Neural cell (in vitro differentiated cells): ENCODE measurements at regions not wholly inside any gene's neighbourhood (a gene's known extent, or its start where the extent isn't known, plus 50 kb on each side); places are given as distances from the start of the nearest gene placed in this dataset.

Experiments used
- H2AFZ ChIP-seq: fragments of 200-600, 300-800 bp; sonication (generic), shearing (Covaris generic); 2 replicates; pipeline ENCODE4 v1.6.0; 2014; ENCODE audit warnings: low read depth, mild to moderate bottlenecking, antibody characterized with exemption, low read length, moderate library complexity
- H3F3A ChIP-seq: fragments of 200-600 bp; shearing (Covaris generic); 2 replicates; pipeline ENCODE4 v1.6.1; 2016; ENCODE audit warnings: mild to moderate bottlenecking, moderate library complexity, mixed read lengths, antibody characterized with exemption, low read length; ENCODE audit not compliant: insufficient read depth, poor library complexity, severe bottlenecking
- H3K27ac ChIP-seq: fragments of 200-600, 300-800 bp; sonication (generic), shearing (Covaris generic); 2 replicates; pipeline ENCODE4 v1.5.1; 2014; ENCODE audit warnings: mild to moderate bottlenecking, low read length, moderate library complexity
- H3K27me3 ChIP-seq: fragments of 300-800, 200-600 bp; sonication (generic), shearing (Covaris generic); 2 replicates; pipeline ENCODE4 v1.6.0; 2014; ENCODE audit warnings: mild to moderate bottlenecking, low read depth, low read length, moderate library complexity; ENCODE audit not compliant: insufficient read depth
- H3K36me3 ChIP-seq: fragments of 300-800, 200-600 bp; sonication (generic), shearing (Covaris generic); 2 replicates; pipeline ENCODE4 v1.5.1; 2014; ENCODE audit warnings: mild to moderate bottlenecking, antibody characterized with exemption, low read length, moderate library complexity; ENCODE audit not compliant: insufficient read depth
- H3K4me2 ChIP-seq: fragments of 300-800, 200-600 bp; sonication (generic), shearing (Covaris generic); 2 replicates; pipeline ENCODE4 v1.6.0; 2014; ENCODE audit warnings: mild to moderate bottlenecking, low read length
- H3K4me3 ChIP-seq: fragments of 300-800, 200-600 bp; sonication (generic), shearing (Covaris generic); 2 replicates; pipeline ENCODE4 v1.5.1; 2014; ENCODE audit warnings: mild to moderate bottlenecking, low read length, moderate library complexity
- H3K79me2 ChIP-seq: fragments of 200-600 bp; shearing (Covaris generic); replicated peaks from 2 replicates; pipeline ENCODE4 v1.6.0; 2014; ENCODE audit warnings: mild to moderate bottlenecking, low read length, moderate library complexity; ENCODE audit not compliant: insufficient read depth
- H3K9ac ChIP-seq: fragments of 300-800, 200-600 bp; sonication (generic), shearing (Covaris generic); 2 replicates; pipeline ENCODE4 v1.6.1; 2016; ENCODE audit warnings: mild to moderate bottlenecking, low read length, mixed read lengths
- H3K9me2 ChIP-seq: fragments of 200-600 bp; shearing (Covaris generic); 2 replicates; pipeline ENCODE4 v1.6.1; 2016; ENCODE audit warnings: mild to moderate bottlenecking, low read length, mixed read lengths; ENCODE audit not compliant: insufficient read depth
- H3K9me3 ChIP-seq: fragments of 200-600, 300-800 bp; sonication (generic), shearing (Covaris generic); 2 replicates; pipeline ENCODE4 v1.6.1; 2016; ENCODE audit warnings: mild to moderate bottlenecking, mixed run types, low read length, moderate library complexity, mixed read lengths
- H4K20me1 ChIP-seq: fragments of 200-600 bp; shearing (Covaris generic); 2 replicates; pipeline ENCODE4 v1.6.1; 2016; ENCODE audit warnings: mild to moderate bottlenecking, mixed run types; ENCODE audit not compliant: insufficient read depth
- EP300 ChIP-seq: fragments of 450-650 bp; conservative IDR thresholded peaks from 2 replicates; pipeline ENCODE4 v1.6.1; 2014; ENCODE audit warnings: antibody characterized with exemption, mild to moderate bottlenecking, moderate library complexity; ENCODE audit not compliant: poor library complexity, severe bottlenecking
- EZH2 ChIP-seq: fragments of 200-600, 300-800 bp; shearing (Covaris generic), sonication (generic); IDR thresholded peaks from 2 replicates; pipeline ENCODE4 v1.6.1; 2014; ENCODE audit warnings: antibody characterized with exemption, low read length, borderline replicate concordance, mild to moderate bottlenecking; ENCODE audit not compliant: insufficient read depth, poor library complexity, severe bottlenecking
- MXI1 ChIP-seq: fragments of 450-650 bp; conservative IDR thresholded peaks from 2 replicates; pipeline ENCODE4 v1.6.1; 2014; ENCODE audit warnings: antibody characterized with exemption, mild to moderate bottlenecking; ENCODE audit not compliant: poor library complexity, severe bottlenecking
- POLR2AphosphoS5 ChIP-seq: IDR thresholded peaks from 2 replicates; pipeline ENCODE4 v1.6.1; 2012
- RAD21 ChIP-seq: fragments of 450-650 bp; conservative IDR thresholded peaks from 2 replicates; pipeline ENCODE4 v1.6.1; 2014; ENCODE audit warnings: antibody characterized with exemption, mild to moderate bottlenecking, moderate library complexity
- SMC3 ChIP-seq: fragments of 450-650 bp; conservative IDR thresholded peaks from 2 replicates; pipeline ENCODE4 v1.6.1; 2014; ENCODE audit warnings: antibody characterized with exemption, mild to moderate bottlenecking, moderate library complexity; ENCODE audit not compliant: poor library complexity
- TAF1 ChIP-seq: IDR thresholded peaks from 2 replicates; pipeline ENCODE4 v1.6.1; 2012; ENCODE audit warnings: low read depth
- TF ChIP-seq, protein P1 (sequence below): fragments of 450-650 bp; IDR thresholded peaks from 2 replicates; pipeline ENCODE4 v1.5.1; 2014; ENCODE audit warnings: antibody characterized with exemption, mild to moderate bottlenecking, moderate library complexity; ENCODE audit not compliant: poor library complexity, severe bottlenecking
- TF ChIP-seq, protein P2 (sequence below): IDR thresholded peaks from 2 replicates; pipeline ENCODE4 v1.6.1; 2012; ENCODE audit warnings: borderline replicate concordance

DNA sequence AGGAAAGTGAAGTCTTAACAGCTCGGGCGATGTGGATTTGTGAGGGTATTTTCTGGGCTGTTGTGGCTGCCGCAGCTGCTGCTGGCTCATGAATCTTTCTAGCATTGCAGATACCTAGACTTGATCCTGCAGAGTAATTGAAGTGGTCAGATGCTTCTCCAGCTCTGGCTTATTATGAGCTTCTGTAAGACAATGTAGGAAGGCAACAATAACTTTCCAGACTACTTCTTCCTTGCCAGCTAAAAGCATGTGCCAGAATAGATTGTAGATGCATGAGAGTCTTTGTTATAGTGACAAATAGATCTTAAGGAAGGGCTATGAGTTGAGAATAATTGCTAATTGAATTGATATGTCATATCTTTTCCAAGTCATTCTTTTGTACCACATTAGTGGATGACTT, 461.4 kb upstream of the POT1 start:
- Histone ChIP-seq H3K9me2 (no peaks in the 10 kb centered on the region), H3F3A (no peaks in the 10 kb centered on the region), H3K9ac (no peak overlapping the region), H3K9me3 (no peaks in the 10 kb centered on the region), H3K4me3 (no peak overlapping the region), H3K36me3 (no peaks in the 10 kb centered on the region), H3K27me3 (no peaks in the 10 kb centered on the region), H3K4me2 (no peak overlapping the region), H4K20me1 (no peaks in the 10 kb centered on the region), H3K79me2 (no peaks in the 10 kb centered on the region), H2AFZ (no peak overlapping the region), H3K27ac (no peak overlapping the region)
- no peak for TF ChIP-seq EZH2
- TF ChIP-seq EP300, result no peak
- no peak for TF ChIP-seq RAD21
- TF ChIP-seq, protein P1, sequence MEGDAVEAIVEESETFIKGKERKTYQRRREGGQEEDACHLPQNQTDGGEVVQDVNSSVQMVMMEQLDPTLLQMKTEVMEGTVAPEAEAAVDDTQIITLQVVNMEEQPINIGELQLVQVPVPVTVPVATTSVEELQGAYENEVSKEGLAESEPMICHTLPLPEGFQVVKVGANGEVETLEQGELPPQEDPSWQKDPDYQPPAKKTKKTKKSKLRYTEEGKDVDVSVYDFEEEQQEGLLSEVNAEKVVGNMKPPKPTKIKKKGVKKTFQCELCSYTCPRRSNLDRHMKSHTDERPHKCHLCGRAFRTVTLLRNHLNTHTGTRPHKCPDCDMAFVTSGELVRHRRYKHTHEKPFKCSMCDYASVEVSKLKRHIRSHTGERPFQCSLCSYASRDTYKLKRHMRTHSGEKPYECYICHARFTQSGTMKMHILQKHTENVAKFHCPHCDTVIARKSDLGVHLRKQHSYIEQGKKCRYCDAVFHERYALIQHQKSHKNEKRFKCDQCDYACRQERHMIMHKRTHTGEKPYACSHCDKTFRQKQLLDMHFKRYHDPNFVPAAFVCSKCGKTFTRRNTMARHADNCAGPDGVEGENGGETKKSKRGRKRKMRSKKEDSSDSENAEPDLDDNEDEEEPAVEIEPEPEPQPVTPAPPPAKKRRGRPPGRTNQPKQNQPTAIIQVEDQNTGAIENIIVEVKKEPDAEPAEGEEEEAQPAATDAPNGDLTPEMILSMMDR, result no peak
- no peak for TF ChIP-seq TAF1
- no peak for TF ChIP-seq MXI1
- TF ChIP-seq, protein P2, sequence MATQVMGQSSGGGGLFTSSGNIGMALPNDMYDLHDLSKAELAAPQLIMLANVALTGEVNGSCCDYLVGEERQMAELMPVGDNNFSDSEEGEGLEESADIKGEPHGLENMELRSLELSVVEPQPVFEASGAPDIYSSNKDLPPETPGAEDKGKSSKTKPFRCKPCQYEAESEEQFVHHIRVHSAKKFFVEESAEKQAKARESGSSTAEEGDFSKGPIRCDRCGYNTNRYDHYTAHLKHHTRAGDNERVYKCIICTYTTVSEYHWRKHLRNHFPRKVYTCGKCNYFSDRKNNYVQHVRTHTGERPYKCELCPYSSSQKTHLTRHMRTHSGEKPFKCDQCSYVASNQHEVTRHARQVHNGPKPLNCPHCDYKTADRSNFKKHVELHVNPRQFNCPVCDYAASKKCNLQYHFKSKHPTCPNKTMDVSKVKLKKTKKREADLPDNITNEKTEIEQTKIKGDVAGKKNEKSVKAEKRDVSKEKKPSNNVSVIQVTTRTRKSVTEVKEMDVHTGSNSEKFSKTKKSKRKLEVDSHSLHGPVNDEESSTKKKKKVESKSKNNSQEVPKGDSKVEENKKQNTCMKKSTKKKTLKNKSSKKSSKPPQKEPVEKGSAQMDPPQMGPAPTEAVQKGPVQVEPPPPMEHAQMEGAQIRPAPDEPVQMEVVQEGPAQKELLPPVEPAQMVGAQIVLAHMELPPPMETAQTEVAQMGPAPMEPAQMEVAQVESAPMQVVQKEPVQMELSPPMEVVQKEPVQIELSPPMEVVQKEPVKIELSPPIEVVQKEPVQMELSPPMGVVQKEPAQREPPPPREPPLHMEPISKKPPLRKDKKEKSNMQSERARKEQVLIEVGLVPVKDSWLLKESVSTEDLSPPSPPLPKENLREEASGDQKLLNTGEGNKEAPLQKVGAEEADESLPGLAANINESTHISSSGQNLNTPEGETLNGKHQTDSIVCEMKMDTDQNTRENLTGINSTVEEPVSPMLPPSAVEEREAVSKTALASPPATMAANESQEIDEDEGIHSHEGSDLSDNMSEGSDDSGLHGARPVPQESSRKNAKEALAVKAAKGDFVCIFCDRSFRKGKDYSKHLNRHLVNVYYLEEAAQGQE, result no peak
- TF ChIP-seq SMC3, result no peak

DNA sequence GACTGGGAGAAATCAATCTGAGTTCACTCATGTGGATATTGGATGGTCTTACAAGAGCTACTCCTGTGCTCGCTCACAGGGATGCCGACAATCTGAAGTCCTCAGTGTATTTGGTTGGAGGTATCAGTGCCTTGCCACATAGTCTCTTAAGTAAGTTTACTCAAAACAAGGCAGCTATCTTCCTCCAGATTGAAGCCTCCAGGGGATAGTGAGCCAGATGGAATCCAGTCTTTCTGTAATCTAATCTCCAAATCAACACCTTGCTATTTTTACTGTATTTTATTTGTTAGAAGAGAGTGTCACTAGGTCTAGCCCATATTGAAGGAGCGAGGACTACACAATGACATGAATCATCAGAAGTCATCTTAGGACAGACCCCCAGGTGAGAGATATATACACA, 456.6 kb upstream of the POT1 start:
- H3K9me2 ChIP-seq, result no peaks in the 10 kb centered on the region
- TF ChIP-seq, protein P1, result no peak
- TF ChIP-seq POLR2AphosphoS5, result no peak
- TF ChIP-seq RAD21, result no peak
- no peak for TF ChIP-seq SMC3
- H3F3A ChIP-seq, result no peaks in the 10 kb centered on the region
- no peak overlapping the region for H2AFZ ChIP-seq
- H3K9me3 ChIP-seq, result no peaks in the 10 kb centered on the region
- H3K79me2 ChIP-seq, result no peaks in the 10 kb centered on the region
- H3K36me3 ChIP-seq, result no peaks in the 10 kb centered on the region
- H3K27me3 ChIP-seq, result no peaks in the 10 kb centered on the region
- H3K4me2 ChIP-seq, result no peak overlapping the region
- H3K27ac ChIP-seq, result no peak overlapping the region
- H3K9ac ChIP-seq, result no peak overlapping the region
- no peaks in the 10 kb centered on the region for H4K20me1 ChIP-seq
- no peak overlapping the region for H3K4me3 ChIP-seq
